NCI-H1417 (cell line): ENCODE measurements at regions not wholly inside any gene's neighbourhood (a gene's known extent, or its start where the extent isn't known, plus 50 kb on each side); places are given as distances from the start of the nearest gene placed in this dataset.
"Not testable (repeated sequence)": the region's sequence is repeated elsewhere in the genome, so short reads cannot be mapped to it uniquely, and the experiment has no call there.

Source experiments
- DNase-seq, 3 experiments: peaks; one replicate each; lab custom pipeline; 2025; lab: John Stamatoyannopoulos, UW

- DNase-seq = not testable (repeated sequence)
Observed at GRCh38 chr7:37617406-37617805, 66.2 kb upstream of the GPR141 start.

GRCh38 chr7:37633048-37633447 is 50.5 kb upstream of the GPR141 start:
- DNase-seq = no peak
